ENCODE measurements at regions not wholly inside any gene's neighbourhood (a gene's known extent, or its start where the extent isn't known, plus 50 kb on each side); places are given as distances from the start of the nearest gene placed in this dataset.

GRCh38 chr12:97751704-97752103 is 289.1 kb downstream of the RMST start:
- Mint-ChIP-seq H3K36me3 (ENCODE audit: insufficient read depth) (no peaks in the 10 kb centered on the region), H3K27me3 (ENCODE audit: low read depth) (no peaks in the 10 kb centered on the region)

DNA sequence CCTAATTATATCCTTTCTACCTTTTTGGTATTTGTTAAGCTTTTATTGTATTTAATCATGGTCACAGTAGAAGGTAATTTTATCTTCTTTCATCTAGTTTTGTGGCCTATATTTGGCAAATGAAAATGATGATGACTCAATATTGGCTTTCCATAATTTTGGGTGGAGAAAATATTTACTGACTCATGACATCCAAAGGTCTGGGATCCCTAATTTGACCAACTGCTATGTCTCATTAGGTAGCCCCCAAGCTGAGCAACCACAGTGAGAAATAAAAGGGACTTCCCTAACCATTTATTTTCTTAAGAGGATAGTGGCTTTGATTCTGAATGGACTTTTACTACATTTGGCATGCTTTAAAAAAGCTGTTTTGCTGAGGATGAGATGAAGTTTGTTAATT is 289.5 kb downstream of the RMST start:
- Mint-ChIP-seq H3K36me3 (ENCODE audit: insufficient read depth) (no peaks in the 10 kb centered on the region), H3K27me3 (ENCODE audit: low read depth) (no peaks in the 10 kb centered on the region), H3K4me1 (ENCODE audit: low read depth) (no peaks in the 10 kb centered on the region), H3K4me3 (no peak overlapping the region), H3K9me3 (peaks cover 5% of the 10 kb centered on the region)
- no peak for DNase-seq
- no peak for ATAC-seq

More at GRCh38 chr12:97751704-97752103, 289.1 kb downstream of the RMST start:
- DNase-seq (no peak), ATAC-seq (no peak)
- peaks cover 5% of the 10 kb centered on the region for H3K9me3 Mint-ChIP-seq
- H3K4me1 Mint-ChIP-seq (ENCODE audit: low read depth), result no peaks in the 10 kb centered on the region
- H3K4me3 Mint-ChIP-seq, result no peak overlapping the region

DNA sequence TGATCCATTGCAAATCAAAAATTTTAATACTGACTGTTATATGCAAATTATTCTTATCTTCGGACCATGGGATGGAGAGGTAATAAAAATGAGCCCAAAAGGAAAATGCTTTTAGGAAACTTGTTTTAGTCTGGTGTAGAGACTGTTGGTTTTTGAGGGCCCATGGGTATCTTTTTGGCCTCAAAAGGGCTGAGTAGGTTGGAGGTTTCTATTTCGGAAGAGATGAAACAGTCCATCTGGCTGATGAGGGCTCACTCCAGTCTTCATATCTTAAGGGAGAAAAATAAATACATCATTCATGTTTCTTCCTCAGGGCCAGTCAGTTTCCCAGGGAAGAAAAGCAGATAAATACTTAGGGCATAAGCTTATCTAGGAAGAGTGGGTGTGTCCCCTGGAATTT is 290.7 kb downstream of the RMST start:
- ATAC-seq (no peak), DNase-seq (no peak)
- peaks cover 5% of the 10 kb centered on the region for H3K9me3 Mint-ChIP-seq
- H3K4me1 Mint-ChIP-seq (ENCODE audit: low read depth), result no peaks in the 10 kb centered on the region
- no peaks in the 10 kb centered on the region for H3K36me3 Mint-ChIP-seq (ENCODE audit: insufficient read depth)
- H3K27me3 Mint-ChIP-seq (ENCODE audit: low read depth), result no peaks in the 10 kb centered on the region
- no peak overlapping the region for H3K4me3 Mint-ChIP-seq

GRCh38 chr12:97754306-97754705 is 291.7 kb downstream of the RMST start:
- no peak for DNase-seq
- H3K27me3 Mint-ChIP-seq (ENCODE audit: low read depth), result no peaks in the 10 kb centered on the region

DNA sequence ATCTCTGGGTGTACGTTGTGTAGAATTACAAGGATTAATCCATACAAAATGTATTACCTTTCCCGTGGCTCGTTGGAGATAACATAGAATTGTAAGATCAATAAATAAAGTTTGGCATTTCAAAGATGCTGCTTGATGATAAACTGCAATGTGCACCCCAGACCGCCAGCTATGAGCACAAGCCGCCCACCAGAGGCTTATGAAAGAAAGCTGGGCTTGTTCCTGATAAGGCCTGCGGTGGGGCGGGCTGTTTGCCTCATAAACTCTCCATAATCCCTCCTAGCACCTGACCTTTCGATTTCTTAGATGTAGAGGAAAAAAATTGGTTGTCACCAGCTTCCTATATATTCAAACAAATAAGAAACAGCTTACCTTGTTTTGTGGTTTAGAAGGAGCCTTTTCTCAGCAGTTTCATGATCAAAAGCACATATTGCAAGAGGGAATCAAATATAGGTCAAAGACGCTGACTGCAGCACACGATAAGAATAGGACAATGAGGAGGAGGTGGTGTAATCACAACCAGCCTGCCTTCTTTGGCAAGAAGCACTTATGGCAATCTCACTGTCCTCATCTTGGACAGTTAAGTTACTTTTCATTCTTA is 293.6 kb downstream of the RMST start:
- ATAC-seq, result no peak
- H3K9me3 Mint-ChIP-seq, result peaks cover 8% of the 10 kb centered on the region
- H3K4me3 Mint-ChIP-seq, result no peak overlapping the region
- no peaks in the 10 kb centered on the region for H3K4me1 Mint-ChIP-seq (ENCODE audit: low read depth)
- H3K27me3 Mint-ChIP-seq (ENCODE audit: low read depth), result no peaks in the 10 kb centered on the region
- no peak for DNase-seq
- no peaks in the 10 kb centered on the region for H3K36me3 Mint-ChIP-seq (ENCODE audit: insufficient read depth)

More at GRCh38 chr12:97754306-97754705, 291.7 kb downstream of the RMST start:
- peaks cover 5% of the 10 kb centered on the region for H3K9me3 Mint-ChIP-seq
- H3K4me3 Mint-ChIP-seq, result no peak overlapping the region
- ATAC-seq, result no peak
- no peaks in the 10 kb centered on the region for H3K4me1 Mint-ChIP-seq (ENCODE audit: low read depth)
- H3K36me3 Mint-ChIP-seq (ENCODE audit: insufficient read depth), result no peaks in the 10 kb centered on the region

GRCh38 chr12:97756741-97757140 is 294.1 kb downstream of the RMST start:
- Mint-ChIP-seq H3K27me3 (ENCODE audit: low read depth) (no peaks in the 10 kb centered on the region), H3K9me3 (peaks cover 8% of the 10 kb centered on the region), H3K4me1 (ENCODE audit: low read depth) (no peaks in the 10 kb centered on the region), H3K36me3 (ENCODE audit: insufficient read depth) (no peaks in the 10 kb centered on the region), H3K4me3 (no peak overlapping the region)
- ATAC-seq (no peak), DNase-seq (no peak)

GRCh38 chr12:97757481-97758193 is 295.0 kb downstream of the RMST start:
- H3K27me3 Mint-ChIP-seq (ENCODE audit: low read depth), result no peaks in the 10 kb centered on the region
- H3K4me1 Mint-ChIP-seq (ENCODE audit: low read depth), result no peaks in the 10 kb centered on the region
- ATAC-seq, result no peak
- H3K9me3 Mint-ChIP-seq, result peaks cover 12% of the 10 kb centered on the region
- H3K36me3 Mint-ChIP-seq (ENCODE audit: insufficient read depth), result no peaks in the 10 kb centered on the region
- DNase-seq, result no peak
- no peak overlapping the region for H3K4me3 Mint-ChIP-seq

DNA sequence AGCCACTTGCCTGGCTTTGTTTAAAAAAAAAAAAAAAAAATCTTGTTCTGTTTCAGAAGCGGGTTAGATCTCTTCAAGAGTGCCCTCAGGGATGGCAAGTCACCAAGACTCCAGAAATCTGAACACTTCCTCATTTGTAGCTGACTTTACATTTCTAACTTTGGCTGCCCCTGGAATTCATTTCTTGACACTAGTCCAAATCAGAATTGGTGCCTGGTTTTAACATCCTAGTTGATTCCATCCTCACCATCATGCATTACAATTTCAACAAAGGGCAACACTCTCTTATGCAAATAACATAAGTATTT is 295.5 kb downstream of the RMST start:
- DNase-seq (no peak), ATAC-seq (no peak)
- H3K9me3 Mint-ChIP-seq, result peaks cover 12% of the 10 kb centered on the region
- H3K4me3 Mint-ChIP-seq, result no peak overlapping the region
- H3K36me3 Mint-ChIP-seq (ENCODE audit: insufficient read depth), result no peaks in the 10 kb centered on the region
- H3K27me3 Mint-ChIP-seq (ENCODE audit: low read depth), result no peaks in the 10 kb centered on the region
- H3K4me1 Mint-ChIP-seq (ENCODE audit: low read depth), result no peaks in the 10 kb centered on the region

DNA sequence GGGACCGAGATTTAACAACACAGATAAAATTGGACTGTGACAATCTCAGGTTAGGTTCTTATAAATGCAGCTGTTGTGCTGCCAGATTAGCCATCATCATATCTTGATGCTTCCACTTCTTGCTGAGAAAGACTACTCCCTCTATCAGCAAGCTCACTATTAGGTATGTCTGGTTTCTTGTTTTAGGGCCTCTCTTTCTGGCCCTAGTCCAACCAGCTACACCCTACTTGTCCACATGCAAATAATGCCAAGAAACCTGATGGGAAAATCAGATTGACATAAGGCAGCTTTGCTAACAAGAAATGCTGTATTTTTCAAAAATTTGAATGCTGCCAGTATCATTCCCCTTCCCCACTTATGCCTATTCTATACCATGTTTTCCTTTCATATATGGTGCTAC is 296.0 kb downstream of the RMST start:
- DNase-seq, result no peak
- H3K9me3 Mint-ChIP-seq, result peaks cover 12% of the 10 kb centered on the region
- H3K4me3 Mint-ChIP-seq, result no peak overlapping the region
- no peaks in the 10 kb centered on the region for H3K4me1 Mint-ChIP-seq (ENCODE audit: low read depth)
- no peak for ATAC-seq
- H3K27me3 Mint-ChIP-seq (ENCODE audit: low read depth), result no peaks in the 10 kb centered on the region
- H3K36me3 Mint-ChIP-seq (ENCODE audit: insufficient read depth), result no peaks in the 10 kb centered on the region

DNA sequence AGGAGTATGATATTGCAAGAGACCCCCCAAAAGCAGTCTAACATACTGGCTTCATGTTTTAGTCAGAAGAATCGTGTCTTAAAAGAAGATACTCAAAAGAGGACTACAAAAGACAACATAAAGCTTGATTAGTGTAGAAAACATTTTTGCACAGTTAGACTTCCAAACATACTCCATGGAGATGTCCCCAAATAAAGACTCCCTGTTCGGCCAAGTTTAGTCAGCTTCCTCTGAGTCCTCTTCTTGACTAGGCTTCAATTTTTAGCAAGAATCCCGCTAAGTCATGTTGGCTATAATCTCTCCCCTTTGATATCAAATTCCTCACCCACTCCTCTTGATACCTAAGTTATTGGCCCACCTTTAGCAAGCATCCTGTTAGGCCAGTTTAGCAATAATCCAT is 298.0 kb downstream of the RMST start:
- ATAC-seq (no peak), DNase-seq (no peak)
- no peaks in the 10 kb centered on the region for H3K4me1 Mint-ChIP-seq (ENCODE audit: low read depth)
- no peaks in the 10 kb centered on the region for H3K36me3 Mint-ChIP-seq (ENCODE audit: insufficient read depth)
- H3K27me3 Mint-ChIP-seq (ENCODE audit: low read depth), result no peaks in the 10 kb centered on the region
- peaks cover 7% of the 10 kb centered on the region for H3K9me3 Mint-ChIP-seq
- no peak overlapping the region for H3K4me3 Mint-ChIP-seq

DNA sequence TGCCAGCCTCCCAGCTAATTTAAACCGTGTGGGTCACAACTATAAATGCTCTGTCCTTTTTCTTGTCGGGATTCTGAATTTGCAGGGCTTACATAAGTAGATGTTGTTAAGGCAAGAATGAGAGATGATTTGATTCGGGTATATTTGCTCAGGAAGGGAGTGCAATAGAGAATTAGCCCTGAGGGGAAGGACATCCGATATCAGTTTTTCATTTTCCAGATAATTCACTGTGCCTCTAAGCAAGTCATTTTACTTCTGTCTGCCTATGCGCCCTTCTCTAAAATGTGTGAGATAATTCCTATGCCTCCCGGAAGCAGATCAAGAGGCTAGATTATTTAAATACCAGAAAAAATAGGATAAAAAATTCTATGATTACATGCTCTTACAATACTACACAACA is 300.5 kb downstream of the RMST start:
- Mint-ChIP-seq H3K4me1 (ENCODE audit: low read depth) (no peaks in the 10 kb centered on the region), H3K27me3 (ENCODE audit: low read depth) (no peaks in the 10 kb centered on the region), H3K36me3 (ENCODE audit: insufficient read depth) (no peaks in the 10 kb centered on the region), H3K4me3 (no peak overlapping the region), H3K9me3 (peaks cover 7% of the 10 kb centered on the region)
- ATAC-seq (no peak), DNase-seq (no peak)

GRCh38 chr12:97764700-97765099 is 302.1 kb downstream of the RMST start:
- H3K4me3 Mint-ChIP-seq, result no peak overlapping the region
- H3K4me1 Mint-ChIP-seq (ENCODE audit: low read depth), result no peaks in the 10 kb centered on the region
- ATAC-seq (no peak), DNase-seq (no peak)
- H3K9me3 Mint-ChIP-seq, result peaks cover 7% of the 10 kb centered on the region
- no peaks in the 10 kb centered on the region for H3K36me3 Mint-ChIP-seq (ENCODE audit: insufficient read depth)
- H3K27me3 Mint-ChIP-seq (ENCODE audit: low read depth), result no peaks in the 10 kb centered on the region

GRCh38 chr12:97767347-97767746 is 304.7 kb downstream of the RMST start:
- H3K4me3 Mint-ChIP-seq, result no peak overlapping the region
- no peaks in the 10 kb centered on the region for H3K27me3 Mint-ChIP-seq (ENCODE audit: low read depth)

GRCh38 chr12:97778111-97778510 is 315.5 kb downstream of the RMST start:
- Mint-ChIP-seq H3K4me1 (ENCODE audit: low read depth) (no peaks in the 10 kb centered on the region), H3K27me3 (ENCODE audit: low read depth) (no peaks in the 10 kb centered on the region), H3K4me3 (no peak overlapping the region), H3K36me3 (ENCODE audit: insufficient read depth) (no peaks in the 10 kb centered on the region), H3K9me3 (peaks cover 10% of the 10 kb centered on the region)
- DNase-seq (no peak), ATAC-seq (no peak)

More at GRCh38 chr12:97767347-97767746, 304.7 kb downstream of the RMST start:
- Mint-ChIP-seq H3K9me3 (no peaks in the 10 kb centered on the region), H3K4me1 (ENCODE audit: low read depth) (no peaks in the 10 kb centered on the region), H3K36me3 (ENCODE audit: insufficient read depth) (no peaks in the 10 kb centered on the region)
- ATAC-seq, result no peak
- DNase-seq, result no peak

DNA sequence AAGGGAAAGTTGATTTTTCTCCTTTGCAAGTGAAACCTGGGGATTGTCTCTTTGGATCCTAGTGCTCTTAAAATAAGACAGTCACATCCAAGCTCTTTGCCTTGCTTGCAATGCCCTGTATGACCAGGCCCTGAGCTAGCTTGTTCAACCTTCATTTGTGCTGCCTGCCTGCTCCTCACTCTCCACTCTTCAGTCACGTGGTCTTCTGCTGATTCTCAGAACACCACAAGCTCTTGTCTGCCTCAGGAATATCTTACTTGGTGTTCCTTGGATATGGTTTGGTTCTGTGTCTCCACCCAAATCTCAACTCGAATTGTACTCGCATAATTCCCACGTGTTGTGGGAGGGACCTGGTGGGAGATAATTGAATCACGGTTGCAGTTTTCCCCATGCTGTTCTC is 318.7 kb downstream of the RMST start:
- Mint-ChIP-seq H3K9me3 (peaks cover 6% of the 10 kb centered on the region), H3K4me3 (no peak overlapping the region)

More for the DNA sequence above, 318.7 kb downstream of the RMST start:
- Mint-ChIP-seq H3K4me1 (ENCODE audit: low read depth) (no peaks in the 10 kb centered on the region), H3K36me3 (ENCODE audit: insufficient read depth) (no peaks in the 10 kb centered on the region), H3K27me3 (ENCODE audit: low read depth) (no peaks in the 10 kb centered on the region)
- DNase-seq (no peak), ATAC-seq (no peak)
